ENCODE measurements at regions not wholly inside any gene's neighbourhood (a gene's known extent, or its start where the extent isn't known, plus 50 kb on each side); places are given as distances from the start of the nearest gene placed in this dataset.
A peak's percentile ranks its signal among the peaks of the same experiment; 100 is the strongest.

DNA sequence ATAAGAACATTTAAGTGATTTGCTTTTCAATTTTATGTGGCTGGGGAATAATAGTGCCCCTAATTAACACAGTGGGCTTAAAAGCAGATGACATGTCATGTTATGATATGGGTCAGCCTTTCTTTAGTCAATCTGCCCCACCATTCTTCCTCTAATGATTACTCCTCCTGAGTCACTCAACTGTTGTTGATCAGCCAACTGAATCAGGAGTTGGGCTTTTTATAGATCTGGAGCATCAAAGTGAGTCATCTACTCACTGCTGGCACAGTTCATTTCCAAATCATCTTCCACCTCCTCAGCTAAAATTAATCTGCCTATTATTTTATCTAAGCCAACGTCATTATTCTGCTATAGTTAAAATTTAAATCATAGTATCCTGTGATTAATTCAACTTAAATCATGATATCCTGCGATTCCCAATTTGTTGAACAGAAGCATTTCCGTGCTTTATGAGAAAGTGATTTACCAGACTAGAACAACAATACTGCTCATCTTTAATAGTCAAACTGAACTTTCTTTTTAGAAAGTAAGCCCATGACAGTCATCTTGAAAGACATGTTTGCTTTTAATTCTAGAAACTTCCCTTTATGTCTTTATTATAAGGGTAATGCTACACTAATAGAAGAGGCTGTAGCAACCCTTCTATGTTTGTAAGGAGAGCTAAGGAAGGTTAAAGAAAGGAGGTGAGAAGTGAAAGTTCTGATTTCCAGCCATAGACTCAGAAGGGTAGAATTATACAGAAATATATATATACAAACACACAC lies 551.4 kb downstream of the TBC1D4 start:
- no peak for DNase-seq

DNA sequence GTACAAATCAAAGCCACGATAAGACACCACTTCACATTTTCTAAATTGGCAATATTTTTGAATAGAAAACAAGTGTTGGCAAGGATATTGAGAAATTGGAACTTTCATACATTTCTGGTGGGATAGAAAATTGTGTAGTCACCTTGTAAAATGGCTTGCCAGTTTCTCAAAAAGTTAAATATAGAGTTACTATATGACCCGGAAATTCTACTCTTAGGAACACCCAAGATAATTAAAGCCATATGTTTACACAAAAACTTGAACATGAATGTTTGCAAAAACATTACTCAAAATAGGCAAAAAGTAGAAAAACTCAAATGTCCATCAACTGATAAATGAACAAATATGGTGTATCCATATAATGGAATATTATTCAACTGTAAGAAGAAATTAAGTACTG lies 552.5 kb downstream of the TBC1D4 start:
- no peak for DNase-seq

DNA sequence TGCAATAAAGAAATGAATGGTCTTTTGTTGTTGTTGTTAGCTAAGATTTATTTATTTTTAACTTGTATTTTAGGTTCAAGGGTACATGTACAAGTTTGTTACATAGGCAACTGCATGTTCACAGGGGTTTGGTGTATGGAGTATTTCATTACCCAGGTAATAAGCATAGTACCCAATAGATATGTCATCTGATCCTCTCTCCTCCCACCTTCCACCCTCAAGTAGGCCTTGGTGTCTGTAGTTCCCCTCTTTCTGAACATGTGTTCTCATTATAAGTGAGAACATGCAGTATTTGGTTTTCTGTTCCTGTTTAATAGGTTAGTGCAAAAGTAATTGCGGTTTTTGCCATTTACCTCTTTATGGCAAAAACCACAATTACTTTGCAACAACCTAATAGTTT lies 554.1 kb downstream of the TBC1D4 start:
- no peak for DNase-seq

DNA sequence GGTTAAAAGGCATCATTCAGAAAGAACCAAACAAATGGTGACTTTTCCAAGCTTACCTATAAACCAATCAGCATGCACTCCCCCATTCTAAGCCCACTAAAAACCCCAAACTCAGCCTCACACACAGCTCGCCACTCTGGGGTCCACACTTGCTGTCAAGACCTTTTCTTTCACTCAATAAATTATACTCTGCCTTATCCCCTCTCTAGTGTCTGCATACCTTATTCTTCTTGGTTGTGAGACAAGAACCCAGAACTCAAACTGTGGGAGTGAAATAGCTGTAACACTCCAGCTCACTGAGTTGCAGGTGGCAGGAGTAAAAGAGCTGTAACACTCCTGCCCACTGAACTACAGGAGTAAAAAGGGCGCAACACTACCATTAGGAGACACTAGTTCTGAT lies 559.0 kb downstream of the TBC1D4 start:
- no peak for DNase-seq

DNA sequence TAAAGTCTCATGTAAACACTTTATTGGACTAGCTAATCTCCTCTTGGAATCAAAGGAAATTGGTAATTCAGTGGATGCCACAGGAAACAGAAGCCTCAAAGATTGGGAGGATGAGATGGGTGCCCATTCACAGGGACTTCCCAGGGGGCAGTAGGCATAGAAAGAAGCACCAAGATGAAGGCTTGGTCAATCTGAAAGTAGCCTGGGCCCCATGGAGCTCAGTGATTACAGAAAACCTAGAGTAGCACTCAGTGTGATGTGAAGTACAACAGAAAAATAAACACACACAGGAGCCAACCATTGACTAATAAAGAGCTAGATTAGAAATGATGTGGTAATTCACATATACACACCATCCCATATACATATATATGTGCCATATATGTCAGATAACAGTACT lies 560.6 kb downstream of the TBC1D4 start:
- no peak for DNase-seq

DNA sequence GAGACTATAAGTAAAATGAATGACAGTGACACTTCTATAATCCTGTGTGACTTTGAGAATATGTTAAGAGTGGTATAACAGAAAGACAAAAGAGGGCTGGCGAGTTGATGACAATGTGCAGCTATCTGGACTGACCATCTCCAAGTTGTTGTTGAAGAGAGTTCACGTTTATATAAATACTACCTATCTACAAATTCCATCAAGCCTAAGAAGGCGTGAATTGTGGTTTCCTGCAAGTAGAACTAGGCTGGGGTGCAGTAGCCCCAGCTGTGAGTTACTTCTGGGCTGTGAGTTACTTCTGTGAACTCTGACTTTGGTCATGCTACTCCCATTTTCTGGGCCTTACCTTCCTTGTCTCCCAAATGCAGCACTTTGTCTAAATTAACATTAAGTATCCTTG lies 561.0 kb downstream of the TBC1D4 start:
- DNase-seq: no peak

DNA sequence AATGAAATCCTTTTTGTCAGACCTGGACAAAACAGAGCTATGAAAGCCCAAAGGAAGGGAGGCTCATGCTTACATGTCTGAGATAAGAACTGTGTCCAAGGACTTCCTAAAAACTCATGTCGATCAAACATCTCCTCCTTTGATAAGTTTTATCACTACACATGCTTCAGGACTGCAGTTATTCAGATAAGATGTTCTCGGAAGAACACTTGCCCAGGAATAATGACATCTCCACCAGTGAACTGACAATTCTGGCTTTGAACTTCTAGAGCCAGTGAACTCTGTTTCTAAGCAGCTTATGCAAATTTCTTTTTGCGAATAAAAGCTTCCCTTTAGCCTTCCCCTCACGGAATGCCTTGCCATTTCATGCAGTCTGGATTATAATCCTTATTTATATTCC lies 561.6 kb downstream of the TBC1D4 start:
- DNase-seq: no peak

DNA sequence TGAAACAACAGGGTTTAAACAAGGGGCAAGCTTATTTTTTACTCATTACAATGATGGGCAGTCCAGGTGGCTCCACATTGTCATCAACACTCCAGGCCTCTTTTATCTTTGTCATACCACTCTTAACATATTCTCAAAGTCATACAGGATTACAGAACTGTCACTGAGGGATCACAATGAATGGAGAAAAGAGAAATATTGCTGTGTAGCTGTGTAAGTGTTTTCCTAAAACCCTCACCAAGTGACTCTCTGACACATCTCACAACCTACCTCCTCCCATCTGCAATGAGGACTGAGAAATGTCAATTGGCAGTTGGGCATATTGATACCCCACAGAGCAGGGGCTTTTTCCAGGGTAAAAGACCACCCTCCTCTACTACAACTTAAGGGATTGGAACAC lies 562.1 kb downstream of the TBC1D4 start:
- no peak for DNase-seq

DNA sequence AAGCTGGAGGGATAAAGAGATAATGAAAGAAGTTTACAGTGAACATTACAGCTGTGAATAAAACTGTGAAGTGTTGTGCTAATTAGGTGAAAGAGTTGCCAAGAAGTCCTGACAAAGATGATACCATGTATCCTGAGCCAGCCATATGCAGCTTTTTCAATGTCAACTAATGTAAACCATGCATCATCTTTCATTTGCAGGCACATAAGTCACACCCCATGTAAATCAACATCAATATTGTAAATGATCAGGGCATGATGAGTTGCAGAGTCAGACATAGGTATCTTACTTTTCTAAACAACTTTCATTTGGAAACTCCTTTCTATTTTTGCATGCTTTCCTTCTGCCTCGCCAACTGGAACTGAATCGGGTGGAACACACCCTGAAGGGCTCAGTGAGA lies 569.1 kb downstream of the TBC1D4 start:
- DNase-seq: no peak

DNA sequence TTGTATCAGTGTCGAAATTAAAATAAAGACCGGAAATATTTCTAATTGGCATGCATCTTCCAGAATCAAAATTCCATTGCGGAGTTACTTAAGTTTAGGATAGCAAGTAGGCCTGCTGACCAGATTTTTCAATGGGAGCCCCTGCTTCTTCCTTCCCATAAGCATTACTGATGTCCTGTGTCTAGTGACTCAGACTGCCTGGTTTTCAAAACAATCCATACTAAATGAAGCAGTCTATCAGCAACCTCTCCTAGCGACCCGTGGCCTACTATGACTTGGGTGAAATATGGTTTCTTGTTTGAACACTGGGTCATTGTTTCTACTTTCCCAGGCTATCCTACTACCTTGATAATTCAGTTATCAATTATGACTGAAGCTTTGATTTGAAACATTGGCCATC lies 571.6 kb downstream of the TBC1D4 start:
- no peak for DNase-seq

DNA sequence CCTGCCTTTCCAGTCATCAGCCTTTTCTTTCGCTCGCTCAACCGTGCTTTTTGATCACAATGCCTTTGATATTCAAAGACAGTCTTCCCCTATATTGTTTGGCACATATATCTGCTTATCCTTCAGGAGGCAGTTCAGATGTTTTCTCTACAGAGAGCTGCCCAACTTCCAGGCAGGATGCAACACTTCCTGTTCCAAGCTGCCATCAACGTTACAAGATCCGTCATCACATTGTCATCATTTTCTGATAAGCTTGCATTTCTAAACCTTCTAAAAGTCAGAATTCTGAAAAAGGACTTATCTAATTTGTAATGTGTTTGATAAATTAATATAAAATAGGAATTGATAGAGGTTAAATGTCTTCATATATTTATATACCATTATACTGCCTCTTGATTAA lies 574.2 kb downstream of the TBC1D4 start:
- DNase-seq: no peak

DNA sequence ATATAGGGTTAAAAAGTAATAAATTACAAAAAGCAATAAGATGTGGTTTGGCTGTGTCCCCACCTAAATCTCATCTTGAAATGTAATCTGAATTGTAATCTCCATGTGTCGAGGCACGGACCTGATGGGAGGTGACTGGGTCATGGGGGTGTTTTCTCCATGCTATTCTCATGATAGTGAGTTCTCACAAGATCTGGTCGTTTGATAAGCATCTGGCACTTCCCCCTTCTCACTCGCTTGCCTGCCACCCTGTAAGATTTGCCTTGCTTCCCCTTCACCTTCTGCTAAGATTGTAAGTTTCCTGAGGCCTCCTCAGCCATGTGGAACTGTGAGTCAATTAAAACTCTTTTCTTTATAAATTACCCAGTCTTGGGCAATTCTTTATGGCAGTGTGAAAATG lies 577.4 kb downstream of the TBC1D4 start:
- peak; percentile 30 for DNase-seq

DNA sequence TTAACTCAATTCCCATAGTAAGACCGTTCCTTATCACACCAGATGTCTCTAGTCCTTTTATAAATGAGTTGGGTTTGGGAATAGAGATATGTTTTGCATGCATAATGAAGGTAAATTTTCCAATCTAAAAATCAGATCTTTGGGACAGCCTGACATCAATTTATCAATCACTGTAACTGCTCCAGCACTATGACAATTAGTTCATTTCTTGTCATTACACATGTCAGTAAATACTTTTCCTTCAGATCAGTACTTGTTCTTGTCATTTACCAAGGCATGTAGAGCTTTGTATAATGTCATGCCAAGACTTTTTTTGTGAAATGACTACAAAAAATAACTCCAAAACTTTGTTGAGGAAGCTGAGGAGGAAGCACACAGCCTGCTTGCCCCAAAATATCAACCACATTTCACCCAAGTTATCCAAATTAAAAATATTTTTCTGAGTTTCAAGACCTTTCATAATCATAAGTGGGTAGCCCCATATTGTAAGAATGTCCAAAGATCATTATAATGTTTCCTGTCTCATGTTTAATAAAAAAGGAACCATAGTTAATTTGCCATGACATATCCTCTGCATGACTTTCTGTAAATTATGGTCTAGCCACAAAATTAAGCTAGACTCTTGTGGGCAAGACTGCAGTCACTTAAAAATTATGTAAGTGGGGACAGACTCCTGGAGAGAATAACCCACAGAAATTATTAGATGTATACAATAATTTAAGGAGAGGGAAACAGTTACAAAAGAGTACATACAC lies 586.8 kb downstream of the TBC1D4 start:
- no peak for DNase-seq

DNA sequence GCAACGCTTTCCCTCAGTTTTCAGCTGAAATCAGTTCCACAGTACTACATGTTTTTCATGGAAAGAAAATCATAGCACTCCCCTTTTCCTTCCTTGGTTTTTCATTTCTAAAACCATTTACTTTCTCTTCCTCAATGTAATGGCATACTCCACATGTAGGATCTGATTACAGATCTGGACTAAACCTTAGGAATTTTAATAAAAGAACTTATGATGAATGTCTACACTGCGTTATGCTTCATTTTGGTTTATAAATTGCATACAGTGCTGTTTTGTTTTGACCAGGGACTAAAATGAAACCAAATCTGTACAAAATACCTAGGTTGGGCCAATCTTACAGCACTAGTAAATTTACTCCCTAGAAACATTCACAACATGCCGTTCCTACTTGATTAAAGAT lies 589.9 kb downstream of the TBC1D4 start:
- DNase-seq: no peak

DNA sequence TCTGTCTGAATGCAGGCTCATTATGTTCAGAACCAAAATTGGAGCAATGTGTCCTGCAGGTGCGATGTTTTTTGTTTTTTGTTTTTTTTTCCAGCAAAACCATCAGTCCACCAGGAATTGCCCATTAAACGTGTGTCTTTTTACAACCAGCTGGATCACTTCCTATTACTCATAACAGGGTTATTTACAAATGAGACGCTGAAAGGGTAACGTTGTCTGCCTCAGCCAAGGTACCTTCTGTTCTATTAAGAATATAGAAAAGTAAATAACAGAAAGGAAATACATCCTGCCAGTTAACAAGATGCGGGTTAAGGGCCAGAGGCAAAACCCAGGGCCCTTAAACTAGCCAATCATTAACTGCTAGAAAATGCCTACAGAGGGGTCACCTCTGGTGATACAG lies 590.4 kb downstream of the TBC1D4 start:
- DNase-seq: no peak

DNA sequence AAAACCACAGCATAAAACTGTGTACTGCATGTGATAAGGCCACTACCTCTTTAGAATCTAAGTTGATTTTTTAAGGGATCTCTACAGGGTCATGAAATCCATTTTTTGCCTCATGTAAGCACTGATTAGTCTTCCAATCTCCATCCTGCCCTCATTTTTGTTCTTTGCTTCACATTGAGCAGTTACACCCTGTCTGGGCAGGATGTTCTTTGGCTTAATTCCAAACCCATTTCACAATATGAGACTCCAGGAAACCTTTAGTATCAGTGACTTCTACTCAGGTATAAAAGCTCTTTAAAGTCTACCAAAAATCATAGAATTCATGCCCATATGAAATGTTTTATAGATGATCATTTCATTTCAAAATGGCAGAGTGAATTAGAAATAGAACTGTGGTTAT lies 592.6 kb downstream of the TBC1D4 start:
- DNase-seq: no peak

DNA sequence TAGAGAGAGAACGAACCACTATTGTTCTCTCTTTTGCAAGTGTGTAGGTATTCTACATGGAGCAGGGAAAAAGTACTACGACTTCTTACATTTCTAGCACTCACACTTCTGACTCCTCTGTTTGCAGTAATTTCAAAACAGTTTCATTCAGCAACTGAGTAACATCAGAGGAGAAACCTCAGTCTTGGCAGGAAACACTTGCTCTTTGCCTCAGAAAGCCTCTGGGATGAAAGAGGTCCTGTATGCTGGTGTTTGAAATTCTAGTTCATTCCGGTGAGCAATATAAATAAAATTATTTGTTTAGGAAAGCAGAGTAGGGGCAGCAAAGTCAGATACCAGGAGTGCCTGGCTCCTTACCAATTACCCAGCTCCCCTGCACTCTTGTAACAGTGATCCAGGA lies 595.5 kb downstream of the TBC1D4 start:
- no peak for DNase-seq

DNA sequence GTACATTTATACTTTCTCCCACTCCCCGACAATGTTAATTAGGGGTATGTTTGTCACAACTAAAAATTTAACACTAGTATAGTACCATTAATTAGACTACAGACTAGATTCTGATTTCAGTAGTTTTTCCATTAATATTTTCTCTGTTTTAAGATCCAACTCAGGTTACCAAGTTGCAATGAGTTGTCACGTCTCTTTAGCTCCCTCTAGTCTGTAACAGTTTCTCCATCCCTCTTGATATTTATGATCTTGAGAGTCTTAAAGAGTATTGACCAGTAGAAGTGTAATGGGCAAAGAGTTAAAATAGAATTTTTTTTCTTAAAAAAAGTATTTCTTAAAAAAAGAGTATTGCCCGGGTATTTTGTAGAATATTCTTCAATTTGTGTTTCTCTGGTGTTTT lies 598.1 kb downstream of the TBC1D4 start:
- no peak for DNase-seq

DNA sequence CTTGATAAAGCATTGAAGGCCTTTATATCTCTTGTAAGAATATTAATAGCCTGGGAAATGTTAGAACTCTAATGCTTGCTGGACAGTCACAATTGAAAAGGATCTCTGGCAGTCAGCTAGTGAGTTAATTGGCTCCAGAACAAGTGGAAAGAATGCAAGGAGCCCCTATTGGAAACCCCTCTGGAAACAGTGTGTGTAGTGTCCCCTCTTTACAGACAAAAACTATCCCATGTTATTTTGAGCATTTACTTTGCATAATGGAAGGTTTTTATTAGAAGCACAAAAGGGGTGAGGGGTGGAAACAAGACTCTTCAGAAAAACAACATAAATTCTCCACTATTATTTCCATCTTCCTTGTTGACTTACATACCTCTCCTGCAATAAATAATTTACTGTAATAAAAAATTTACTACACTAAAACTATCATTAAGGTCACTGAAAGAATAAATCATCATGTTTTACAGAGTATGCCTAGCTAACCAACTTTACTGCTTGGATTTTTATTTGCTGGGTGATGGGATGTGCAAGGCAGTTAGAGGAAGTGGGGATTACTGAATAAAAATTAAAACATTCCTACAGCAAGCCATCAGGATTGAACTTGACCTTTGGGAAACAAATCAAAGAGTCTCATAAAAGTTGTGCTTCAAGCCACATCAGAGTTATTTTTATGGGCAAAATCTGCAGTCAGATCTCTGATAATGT lies 610.4 kb downstream of the TBC1D4 start:
- no peak for DNase-seq

DNA sequence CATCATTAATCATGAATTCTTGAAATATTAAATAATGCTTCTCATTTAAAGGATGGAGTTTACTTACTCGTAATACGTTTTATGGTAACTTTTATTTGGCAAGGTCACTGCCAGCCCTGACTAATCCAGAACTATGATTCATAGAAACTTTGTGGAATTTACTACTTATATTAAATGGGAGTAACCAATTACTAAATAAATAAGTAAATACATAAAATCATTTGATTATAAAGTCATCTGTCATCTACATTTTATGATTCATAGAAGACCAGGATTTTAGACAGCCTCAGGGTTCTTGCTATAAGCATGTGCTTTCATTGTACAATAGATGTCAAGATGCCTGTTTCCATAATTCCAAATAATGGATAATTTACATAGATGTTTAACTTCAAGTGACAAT lies 611.1 kb downstream of the TBC1D4 start:
- DNase-seq: no peak

DNA sequence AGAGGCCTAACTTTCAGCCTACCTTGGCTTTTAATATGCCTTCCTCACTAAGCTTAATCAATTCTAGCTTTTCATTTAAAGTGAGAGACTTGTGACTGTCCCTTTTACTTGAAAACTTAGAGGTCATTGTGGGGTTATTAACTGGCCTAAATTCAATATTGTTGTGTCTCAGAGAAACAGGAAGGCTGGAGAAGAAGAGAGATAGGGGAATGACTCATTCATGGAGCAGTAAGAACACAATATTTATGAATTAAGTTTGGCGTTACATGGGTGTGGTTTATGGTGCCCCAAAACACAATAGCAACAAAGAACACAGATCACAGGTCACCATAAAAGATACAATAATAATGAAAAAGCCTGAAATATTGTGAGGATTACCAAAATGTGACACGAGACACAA lies 612.1 kb downstream of the TBC1D4 start:
- no peak for DNase-seq

DNA sequence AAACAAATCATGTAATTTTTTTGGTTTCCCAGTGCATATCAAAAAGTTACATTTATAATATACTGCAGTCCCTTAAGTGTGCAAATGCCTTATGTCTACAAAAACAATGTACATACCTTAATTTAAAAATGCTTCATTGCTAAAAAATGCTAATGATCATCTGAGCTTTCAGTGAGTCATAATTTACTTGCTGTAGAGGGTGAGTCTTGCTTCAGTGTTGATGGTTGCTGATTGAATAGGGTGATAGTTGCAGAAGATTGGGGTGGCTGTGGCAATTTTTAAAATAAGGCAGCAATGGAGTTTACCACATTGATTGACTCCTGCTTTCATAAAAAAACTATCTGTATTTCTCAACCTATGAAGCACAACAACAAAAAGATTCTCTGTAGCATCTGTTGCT lies 613.9 kb downstream of the TBC1D4 start:
- DNase-seq: no peak

DNA sequence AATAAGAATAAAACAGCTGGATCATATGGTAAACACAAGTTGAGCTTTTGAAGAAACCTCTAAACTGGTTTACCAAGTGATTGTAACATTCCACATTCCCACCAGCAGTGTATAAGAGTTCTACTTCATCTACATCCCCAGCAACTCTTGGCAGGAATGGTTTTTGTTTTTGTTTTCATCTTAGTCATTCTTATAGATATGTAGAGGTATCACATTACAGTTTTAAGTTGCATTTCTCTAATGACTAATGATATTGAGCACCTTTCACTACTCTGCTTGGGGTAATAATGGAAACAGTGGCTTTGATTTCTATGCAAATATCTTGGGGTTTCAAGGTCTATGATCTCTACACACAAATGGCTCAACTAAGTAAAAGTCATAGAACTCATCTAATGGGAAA lies 614.5 kb downstream of the TBC1D4 start:
- DNase-seq: no peak

DNA sequence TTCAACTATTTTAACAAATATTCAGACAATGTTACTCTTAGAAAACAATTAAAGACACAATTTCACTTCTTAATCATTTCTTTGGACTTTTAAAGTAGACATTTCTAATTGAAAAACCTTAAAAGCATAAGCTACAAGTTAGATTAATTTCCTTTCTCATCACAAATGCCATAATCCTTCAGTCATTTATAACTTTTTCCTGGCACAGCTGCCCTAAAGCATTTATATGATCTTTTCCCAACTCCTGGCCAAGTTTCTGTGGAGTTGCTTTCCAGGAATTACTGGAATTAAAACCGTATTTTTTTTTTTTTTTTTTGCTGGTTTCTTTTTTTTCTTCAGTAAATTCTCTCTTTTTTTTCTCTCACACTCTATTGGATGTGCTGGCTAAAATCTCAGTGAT lies 615.9 kb downstream of the TBC1D4 start:
- DNase-seq: no peak

All from NCI-H2171 treated with DMSO at 0.1 percent for 48 hours (cell line).